GM21619 (cell line): ENCODE measurements at regions not wholly inside any gene's neighbourhood (a gene's known extent, or its start where the extent isn't known, plus 50 kb on each side); places are given as distances from the start of the nearest gene placed in this dataset.
"Not testable (repeated sequence)": the region's sequence is repeated elsewhere in the genome, so short reads cannot be mapped to it uniquely, and the experiment has no call there.

Source experiments
- ATAC-seq: cut with Tn5 transposase; IDR thresholded peaks from one replicate; pipeline ENCODE4 v1.9.1; 2021; ENCODE audit not compliant: unreplicated experiment

DNA sequence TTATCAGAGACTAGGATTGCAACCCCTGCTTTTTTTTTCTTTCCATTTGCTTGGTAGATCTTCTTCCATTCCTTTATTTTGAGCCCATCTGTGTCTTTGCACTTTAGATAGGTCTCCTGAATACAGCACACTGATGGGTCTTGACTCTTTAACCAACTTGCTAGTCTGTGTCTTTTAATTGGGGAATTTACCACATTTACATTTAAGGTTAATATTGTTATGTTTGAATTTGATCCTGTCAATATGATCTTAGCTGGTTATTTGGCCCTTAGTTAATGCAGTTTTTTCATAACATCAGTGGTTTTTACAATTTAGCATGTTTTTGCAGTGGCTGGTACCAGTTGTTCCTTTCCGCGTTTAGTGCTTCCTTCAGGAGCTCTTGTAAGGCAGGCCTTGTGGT is 437.2 kb downstream of the ARL4A start:
- ATAC-seq = not testable (repeated sequence)

GRCh38 chr7:13126347-13126746 is 438.9 kb downstream of the ARL4A start:
- no peak for ATAC-seq

GRCh38 chr7:13130321-13130720 is 442.9 kb downstream of the ARL4A start:
- ATAC-seq = no peak

GRCh38 chr7:13130906-13131305 is 443.5 kb downstream of the ARL4A start:
- ATAC-seq = not testable (repeated sequence)

DNA sequence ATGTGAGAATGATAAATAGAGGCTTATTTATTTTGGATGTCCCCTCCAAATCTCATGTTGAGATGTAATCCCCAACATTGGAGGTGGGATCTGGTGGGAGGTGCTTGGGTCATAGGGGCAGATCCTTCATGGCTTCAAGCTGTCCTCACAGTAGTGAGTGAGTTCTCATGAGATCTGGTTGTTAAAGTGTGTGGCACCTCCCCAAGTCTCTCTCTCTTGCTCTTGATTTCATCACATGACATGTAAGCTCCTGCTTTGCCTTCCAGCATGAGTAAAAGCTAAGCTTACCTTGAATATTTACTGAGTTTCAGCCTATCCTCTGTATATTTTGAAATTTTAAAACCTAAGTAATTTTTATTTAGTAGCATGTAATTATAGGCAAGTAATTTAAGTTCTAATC is 444.9 kb downstream of the ARL4A start:
- ATAC-seq = no peak

- not testable (repeated sequence) for ATAC-seq
Measured at GRCh38 chr7:13136345-13136744, 448.9 kb downstream of the ARL4A start.

DNA sequence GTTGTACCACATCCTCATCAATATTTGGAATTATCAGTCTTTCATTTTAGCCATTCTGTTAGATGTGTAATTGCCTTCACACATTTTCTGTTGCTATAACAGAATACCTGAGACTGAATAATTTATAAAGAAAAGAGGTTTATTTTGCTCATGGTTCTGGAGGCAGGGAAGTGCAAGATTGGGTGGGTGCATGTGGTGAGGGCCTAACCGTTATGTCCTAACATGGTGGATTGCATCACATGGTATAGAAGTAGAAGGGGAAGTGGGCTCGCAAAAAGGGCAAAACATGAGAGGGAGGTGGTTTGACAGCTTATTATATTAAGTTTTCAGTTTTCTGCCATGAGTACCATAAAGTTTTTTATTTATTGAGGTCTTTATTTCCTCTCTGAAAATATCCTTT is 452.0 kb downstream of the ARL4A start:
- ATAC-seq = no peak

DNA sequence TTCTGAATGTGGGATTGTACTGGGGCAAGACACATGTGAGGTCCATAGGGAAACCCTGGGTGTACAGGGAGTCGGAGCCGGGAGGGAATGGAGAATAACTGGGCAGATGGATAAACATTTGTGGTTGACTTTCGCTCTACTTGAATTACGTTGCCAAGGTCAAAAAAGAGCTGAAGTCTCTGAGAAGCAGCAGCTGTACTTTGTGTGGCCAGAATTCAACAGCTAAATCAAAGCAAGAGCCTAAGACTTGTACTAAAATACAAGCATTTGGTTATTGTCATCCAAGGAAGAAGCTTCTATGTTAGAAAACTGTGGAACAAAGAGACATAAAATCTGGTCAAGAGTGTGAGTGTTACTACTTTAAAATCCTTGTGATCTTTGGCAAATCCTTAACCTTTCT is 457.2 kb downstream of the ARL4A start:
- ATAC-seq = no peak

DNA sequence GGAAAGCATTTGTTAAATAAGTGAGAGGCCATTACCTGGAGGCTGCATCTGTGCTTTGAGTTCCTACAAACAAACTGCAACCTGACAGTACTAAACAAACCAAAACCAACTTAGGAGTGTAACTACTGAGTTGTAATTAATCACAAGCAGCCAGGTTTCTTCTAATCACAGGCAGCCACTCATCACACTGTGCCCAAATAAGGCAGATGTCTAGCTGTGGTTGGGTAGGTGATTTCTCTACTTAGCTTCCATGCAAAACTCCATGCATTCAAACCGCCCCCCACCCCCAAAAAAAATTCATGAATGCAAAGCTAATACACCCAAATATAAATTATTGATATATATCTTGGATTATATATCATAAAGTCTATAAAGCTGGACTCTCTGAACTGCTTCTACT is 461.1 kb downstream of the ARL4A start:
- no peak for ATAC-seq

GRCh38 chr7:13151978-13152377 is 464.5 kb downstream of the ARL4A start:
- no peak for ATAC-seq

GRCh38 chr7:13152755-13153154 is 465.3 kb downstream of the ARL4A start:
- ATAC-seq = no peak

GRCh38 chr7:13153266-13153665 is 465.8 kb downstream of the ARL4A start:
- no peak for ATAC-seq

DNA sequence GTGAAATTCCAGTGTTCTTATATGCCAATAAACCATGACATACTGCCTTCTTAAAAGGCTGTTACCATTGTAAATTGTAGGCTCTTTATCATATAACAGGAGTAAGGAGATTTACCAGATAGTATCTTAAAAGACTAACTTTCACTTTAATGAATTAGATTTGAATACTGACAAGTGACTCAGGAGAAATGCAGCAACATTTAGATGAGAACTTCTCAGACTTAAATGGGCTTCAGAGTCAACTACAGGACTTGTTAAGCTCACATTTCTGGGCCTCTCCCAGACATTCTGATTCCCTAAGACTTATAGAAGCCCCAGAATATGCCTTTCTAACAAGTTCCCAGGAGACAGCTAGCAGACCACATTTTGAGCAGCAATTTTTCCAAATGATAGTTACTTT is 466.3 kb downstream of the ARL4A start:
- ATAC-seq = no peak

DNA sequence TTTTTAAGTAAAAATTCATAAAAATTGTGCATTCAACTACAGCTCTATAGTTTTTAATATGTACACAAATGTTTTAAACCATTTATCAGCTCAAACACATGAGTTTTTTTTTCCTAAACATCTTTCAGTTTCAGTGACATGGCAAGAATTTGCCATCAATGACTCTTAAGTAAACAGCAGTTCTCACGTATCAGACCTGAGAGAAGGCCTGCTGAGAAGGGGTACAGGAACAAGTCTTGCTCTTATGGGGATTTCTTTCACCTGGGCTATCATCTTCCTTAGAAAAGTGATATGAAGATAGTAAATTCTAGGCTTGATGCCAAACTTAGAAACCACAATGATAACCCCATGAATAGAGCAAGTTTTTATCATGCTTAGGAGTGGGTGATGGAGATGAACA is 467.8 kb downstream of the ARL4A start:
- no peak for ATAC-seq

- no peak for ATAC-seq
Measured at GRCh38 chr7:13159003-13159402, 471.6 kb downstream of the ARL4A start.

DNA sequence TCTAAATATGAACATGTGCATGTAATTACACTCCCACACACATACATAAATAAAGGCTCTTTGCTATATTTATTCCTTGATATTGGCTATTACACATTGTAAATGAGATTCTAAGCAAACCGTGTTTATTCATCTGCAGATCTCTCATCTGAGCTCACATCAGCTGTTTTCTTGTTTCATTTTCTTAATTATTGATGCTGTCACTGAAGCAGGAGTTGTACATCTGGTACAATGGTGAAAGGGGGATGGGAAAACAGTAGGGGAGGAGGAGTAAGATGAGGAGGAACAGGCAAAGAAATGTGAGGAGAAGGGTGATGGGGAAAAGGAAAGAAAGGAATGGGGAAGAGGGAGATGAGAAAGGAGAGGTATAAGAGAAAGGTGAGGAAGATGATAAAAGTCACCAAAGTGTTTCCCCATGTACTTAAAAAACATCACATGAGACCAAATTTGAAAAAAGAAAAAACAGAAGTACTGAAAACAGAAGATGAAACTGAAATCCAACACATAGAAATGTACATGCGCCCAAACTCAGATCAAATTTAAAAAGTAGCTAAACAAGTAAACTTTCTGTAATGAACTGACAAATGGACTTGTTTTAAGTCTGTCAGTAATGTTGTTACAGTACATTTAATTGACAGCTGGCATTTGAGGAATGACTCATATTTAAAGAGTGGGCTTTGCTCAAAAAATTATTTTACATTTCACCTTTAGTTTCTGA is 472.2 kb downstream of the ARL4A start:
- ATAC-seq = no peak

- no peak for ATAC-seq
Measured at GRCh38 chr7:13161125-13161524, 473.7 kb downstream of the ARL4A start.

DNA sequence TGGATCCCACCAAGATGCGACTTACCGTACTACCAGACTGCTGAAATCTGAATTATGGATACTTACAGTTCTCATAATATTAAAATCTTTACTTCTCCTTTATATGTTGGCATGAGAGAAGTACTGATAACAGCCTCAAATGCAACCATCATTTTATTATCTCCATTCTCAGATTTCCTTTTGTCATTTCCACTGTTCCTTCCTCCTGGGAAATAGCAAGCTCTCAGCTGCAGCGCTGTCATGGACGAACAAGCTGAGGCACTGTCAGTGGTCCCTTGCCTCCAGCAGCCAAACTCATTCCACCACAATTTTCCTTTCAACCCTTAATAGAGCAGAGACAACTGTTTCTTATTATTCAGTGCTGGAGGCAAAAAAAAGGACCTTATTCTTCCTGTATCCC is 478.4 kb downstream of the ARL4A start:
- ATAC-seq = no peak

DNA sequence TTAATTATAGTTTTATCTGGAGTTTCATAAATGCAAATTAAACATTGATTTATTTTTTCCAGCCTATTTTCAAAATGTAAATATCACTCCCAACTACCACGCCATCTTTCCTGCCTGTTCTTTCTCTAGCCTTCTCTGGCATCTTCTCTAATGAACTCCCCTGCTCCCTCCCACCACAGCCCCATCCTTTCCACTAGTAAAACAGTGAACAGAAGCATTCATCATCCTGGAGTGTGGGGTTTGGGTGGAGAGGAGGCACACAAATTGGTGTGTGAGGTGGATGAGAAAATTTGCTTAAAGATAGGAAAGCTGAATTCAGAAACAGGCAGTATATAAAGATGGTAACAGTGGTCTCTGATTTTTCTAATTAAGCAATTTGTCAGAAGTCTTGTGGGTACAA is 479.4 kb downstream of the ARL4A start:
- ATAC-seq = no peak

DNA sequence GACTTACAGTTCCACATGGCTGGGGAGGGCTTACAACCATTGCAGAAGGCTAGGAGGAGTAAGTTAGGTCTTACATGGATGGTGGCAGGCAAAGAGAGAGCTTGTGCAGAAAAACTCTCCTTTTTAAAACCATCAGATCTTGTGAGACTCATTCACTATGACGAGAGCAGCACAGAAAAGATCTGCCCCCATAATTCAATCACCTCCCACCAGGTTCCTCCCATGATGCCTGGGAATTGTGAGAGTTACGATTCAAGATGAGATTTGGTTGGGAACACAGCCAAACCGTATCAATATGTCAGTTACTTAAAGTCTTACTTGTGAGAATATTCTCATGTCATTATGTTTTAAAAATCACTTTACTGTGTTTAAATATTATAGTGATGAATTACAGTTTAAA is 481.9 kb downstream of the ARL4A start:
- ATAC-seq = no peak

DNA sequence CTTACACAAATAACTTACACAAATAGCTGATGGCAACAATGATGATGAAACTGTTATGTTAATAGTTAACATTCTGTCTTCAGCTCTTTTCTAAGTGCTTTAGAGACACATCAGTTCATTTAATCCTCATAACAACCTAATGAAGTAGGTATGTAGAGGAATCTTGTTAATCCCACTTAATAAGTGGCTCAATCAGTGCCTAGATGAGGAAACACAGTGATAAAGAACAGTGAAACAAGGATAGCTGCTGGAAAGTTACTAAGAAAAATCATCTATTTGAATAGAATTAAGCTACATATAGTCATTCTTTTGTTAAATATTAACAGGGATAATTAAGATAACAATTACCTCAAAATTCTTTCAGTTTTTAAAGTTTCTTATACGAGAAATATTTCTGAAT is 487.6 kb downstream of the ARL4A start:
- ATAC-seq = no peak

DNA sequence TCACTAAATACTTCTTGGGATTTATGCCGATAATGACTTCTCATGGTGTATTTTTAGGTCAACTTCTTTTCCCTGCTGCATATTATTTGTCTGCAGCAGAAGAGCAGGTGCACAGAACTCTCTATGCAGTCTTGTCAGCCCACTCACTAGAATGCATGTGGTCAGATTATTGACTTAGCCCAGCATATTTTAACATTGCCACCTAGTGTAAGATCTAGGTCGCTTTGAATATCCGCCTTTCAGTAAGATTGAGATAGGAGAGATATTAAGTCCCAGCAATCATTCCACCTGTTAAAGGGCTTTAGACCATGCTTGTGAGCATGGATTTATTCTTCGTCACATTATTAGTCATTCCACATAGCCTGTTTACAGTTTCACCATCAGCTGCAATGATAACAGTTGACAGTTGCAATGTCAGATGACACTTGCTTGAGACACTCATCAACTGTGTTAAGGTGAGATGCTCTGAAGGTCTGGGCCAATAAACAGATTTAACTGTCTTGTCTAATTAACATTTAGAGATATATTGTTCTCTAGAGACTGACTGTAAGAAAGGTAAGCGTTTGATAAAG is 491.7 kb downstream of the ARL4A start:
- no peak for ATAC-seq
